NCI-H2196 treated with DMSO at 0.1 percent for 48 hours (cell line): ENCODE measurements at regions not wholly inside any gene's neighbourhood (a gene's known extent, or its start where the extent isn't known, plus 50 kb on each side); places are given as distances from the start of the nearest gene placed in this dataset.
A peak's percentile ranks its signal among the peaks of the same experiment; 100 is the strongest.
"Not testable (repeated sequence)": the region's sequence is repeated elsewhere in the genome, so short reads cannot be mapped to it uniquely, and the experiment has no call there.

Source experiments
- DNase-seq: peaks from one replicate; lab custom pipeline; 2025; ENCODE audit not compliant: unreplicated experiment; lab: John Stamatoyannopoulos, UW

DNA sequence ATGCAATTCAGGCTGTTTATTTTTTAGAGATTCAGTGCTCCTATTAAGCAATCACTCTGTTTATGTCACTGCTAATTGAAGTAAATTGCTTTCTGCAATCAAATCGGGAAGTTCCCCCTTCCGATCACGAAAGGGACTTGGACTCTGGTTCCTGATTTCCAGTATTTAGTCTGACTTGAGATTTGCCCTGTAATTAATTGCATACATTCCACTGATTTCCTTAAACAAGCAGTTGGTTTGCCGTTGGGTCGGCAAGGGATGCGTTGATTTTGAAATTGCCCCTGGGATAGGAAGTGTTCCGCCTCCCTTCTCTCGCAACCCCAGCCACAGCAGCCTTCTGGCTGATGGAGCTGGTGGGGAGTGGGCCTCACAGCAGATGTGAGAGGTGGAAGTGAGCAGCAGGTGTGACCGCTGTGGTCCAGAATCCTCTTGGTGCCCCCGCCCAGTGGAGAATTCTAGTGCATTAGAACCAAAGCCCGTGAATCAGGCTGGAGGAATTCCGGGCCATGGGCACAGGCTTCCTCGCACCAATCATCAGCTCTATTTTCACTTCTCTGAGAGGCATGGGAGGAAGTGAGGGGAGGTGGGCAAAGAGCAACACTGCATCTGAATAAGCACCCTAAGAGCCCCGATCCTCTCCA is 102.5 kb downstream of the SPRY4 start:
- no peak for DNase-seq

DNA sequence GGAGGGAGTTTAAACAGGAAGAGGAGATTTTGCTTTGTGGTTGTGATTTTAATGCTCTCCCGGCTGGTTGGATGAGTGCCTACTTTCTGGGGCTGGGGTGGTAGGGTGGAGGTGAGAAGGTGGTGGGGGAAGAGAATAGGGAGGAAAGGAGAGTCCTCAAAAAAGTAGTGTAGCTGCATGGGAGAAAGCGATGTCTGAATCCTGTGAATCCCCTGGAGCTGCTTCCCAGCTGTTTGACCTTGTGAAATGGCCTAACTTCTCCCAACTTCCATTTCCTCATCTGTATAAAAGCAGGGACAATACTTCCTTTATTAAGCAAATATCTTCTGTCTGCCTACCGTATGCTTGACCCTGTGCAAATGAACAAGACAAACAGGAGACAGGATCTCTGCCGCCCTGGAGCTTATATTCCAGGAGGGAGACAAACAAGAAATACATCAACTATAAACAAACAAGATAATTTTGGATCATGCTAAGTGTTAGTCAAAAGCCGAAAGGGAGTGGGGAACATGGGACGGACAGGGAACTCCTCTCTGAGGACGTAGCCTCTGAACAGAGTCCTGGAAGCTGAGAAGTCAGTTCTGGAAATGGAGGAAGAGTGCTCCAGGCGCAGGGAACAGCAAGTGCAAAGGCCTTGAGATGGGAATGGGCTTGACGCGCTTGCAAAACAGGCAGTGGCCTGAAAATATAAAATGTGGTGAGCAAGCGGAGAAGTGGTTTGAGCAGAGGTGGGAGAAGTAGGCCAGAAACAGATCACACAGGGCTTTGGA is 103.5 kb downstream of the SPRY4 start:
- DNase-seq = no peak

DNA sequence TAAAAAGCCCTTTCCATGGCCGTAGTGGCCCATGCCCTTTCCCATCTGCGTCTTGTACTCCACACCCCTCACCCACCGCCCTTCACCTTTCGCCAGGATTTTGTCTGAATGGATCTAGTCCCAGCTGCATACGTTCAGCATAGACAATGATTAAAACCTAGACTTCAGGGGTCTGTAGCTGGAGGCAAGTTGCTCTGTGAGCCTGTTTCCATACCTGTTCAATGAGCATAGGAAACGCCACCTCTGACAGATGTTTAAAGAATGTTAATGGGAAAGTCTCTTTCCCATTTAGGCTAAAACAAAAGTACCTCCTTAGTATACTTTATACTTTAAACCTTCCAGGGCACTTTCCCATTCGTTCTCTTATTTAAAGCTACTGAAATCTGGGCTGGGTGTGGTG is 105.7 kb downstream of the SPRY4 start:
- DNase-seq = no peak

DNA sequence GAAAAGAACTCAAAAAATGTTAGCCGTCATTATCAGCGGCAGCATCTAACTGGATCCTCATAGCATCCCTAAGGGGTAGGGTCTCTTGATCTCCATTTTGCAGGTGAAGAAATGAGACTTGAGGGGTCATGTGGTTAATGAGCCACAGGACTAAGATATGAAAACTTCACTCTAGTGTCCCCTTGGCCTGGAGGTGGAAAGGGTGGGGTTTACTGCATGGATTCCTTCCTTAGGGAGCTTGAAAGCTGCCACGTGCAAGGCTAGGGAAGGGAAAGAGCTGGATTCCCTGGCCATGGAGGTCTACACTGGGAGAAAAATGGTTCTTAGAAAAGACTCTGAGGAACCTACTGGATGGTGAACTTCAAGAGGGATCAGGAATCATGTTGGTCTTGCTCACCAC is 107.9 kb downstream of the SPRY4 start:
- no peak for DNase-seq

DNA sequence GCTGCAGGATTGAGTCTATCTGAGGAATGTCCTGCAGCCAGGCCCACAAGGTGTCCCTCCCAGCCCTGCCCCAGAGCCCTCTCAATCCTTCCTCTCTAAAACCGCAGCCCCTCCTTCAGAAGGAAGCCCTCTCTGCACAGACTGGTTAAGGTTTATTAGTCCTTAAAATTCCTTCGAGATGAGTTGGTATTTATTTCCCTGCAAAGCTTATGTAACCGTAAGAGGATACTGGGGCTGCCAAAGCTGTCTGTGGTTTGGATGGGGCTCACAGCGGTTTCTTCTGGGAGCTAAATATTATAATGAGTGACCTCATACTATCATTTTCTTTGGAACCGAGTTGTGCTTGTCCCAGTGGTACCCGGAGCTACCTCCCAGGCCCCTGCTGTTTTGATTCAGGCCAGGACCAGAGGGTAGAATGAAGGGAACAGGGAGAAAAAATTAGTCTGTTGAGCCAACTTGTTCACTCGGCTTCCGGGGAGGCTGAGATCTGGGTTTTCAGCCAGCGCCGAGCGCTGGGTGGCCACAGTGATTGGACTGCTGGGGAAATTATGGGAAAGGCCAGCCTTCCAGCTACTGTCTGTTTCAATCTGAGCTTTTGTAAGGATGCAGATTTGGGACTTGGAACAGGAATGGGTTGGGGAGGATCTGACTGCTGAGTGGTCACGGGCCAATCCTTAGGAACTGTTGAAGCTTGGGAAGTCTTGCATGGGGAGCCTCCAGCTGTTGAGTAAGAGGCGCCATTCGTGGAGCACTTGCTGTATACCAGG is 107.5 kb downstream of the NDFIP1 start:
- peak; percentile 37 for DNase-seq

DNA sequence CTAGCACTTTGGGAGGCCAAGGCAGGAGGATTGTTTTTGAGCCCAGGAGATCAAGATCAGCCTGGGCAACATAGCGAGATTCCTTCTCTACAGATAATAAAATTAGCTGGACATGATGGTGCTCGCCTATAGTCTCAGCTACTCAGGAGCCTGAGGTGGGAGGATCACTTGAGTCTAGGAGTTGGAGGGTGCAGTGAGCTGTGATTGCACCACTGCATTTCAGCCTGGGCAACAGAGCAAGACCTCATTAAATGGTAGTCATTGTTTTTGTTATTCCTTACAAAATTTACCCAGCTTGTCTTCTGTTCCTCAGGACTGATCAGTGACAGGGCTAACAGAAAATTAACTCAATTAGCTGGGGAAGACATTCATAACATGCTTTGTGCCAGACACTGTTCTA is 104.5 kb downstream of the NDFIP1 start:
- DNase-seq = no peak

DNA sequence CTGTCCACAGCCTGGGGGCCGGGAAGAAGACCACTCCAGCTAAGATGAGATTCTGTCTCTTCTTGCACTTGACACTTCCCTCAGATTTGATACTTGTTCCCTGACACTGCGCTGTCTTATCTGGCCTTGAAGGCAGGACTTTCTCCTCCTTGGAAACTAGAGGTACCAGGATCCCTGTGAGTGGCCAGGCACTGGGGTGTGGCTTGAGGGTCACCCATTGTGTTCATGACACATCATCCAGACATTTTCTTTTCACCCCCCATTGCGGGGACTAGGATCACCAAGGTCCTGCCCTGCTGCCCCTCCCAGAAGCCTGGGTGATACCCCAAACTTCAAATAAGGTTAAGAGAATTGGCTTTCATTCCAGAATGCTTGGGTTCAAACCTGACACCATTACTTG is 103.3 kb downstream of the NDFIP1 start:
- DNase-seq = no peak

DNA sequence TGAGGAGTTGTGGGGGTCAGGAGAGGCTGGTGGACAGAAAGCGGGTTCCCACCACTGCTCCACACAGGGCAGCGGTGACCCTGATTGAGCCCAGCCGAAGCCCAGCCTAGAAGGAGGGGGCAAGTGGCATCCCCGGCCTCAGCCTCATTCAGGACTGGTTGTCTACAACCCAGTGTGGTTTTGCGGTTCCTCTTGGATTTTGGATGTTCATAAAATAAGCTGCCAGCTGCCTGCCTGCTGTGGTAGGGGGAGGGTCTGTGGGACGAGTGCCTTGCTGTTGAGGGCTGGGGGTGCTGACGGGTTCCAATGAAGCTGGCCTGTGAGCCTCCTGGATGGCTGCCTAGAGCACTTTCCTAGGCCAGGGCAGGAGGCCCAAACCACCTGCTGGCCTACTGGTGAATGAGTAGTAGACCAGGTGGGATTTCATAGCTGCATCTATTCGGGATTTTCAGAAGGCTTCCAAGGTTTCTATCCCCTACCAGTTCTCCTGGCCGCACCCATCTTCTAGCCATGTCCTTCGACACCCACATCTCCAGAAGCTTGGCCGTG is 102.4 kb downstream of the NDFIP1 start:
- DNase-seq = no peak

DNA sequence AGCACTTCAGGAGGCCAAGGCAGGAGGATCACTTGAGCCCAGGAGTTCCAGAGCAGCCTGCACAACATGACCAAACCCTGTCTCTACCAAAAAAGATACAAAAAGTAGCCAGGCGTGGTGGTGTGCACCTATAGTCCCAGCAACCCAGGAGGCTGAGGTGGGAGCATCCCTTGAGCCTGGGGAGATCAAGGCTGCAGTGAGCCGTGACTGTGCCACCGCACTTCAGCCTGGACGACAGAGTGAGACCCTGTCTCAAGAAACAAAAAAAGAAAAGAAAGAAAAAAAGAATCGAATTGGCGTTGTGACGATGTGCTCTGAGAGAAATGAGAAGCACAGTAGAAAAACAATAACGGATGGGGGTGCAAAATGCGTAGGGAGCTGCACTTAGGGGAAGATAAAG is 101.4 kb downstream of the NDFIP1 start:
- DNase-seq = no peak

DNA sequence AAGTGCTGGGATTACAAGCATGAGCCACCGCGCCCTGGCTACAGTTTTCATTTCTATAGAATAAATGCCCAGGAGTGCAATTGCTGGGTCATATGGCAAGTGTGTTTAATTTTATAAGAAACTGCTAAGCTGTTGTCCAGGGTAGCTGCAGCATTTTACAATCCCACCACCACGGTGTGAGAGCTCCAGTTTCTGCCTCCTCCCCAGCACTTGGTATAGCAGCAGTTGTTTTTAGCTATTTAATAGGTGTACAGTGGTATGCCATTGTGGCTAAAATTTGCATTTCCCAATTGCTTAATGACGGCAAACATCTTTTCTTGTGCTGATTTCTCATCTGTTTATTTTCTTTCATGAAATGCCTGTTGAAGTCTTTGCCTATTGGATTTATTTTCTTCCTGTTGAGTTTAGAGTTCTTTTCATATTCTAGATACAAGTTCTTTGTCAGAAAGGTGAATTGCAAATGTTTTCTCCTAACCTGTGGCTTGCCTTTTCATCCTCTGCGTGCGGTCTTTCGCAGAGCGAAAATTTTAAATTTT is 100.3 kb downstream of the NDFIP1 start:
- DNase-seq = no peak

DNA sequence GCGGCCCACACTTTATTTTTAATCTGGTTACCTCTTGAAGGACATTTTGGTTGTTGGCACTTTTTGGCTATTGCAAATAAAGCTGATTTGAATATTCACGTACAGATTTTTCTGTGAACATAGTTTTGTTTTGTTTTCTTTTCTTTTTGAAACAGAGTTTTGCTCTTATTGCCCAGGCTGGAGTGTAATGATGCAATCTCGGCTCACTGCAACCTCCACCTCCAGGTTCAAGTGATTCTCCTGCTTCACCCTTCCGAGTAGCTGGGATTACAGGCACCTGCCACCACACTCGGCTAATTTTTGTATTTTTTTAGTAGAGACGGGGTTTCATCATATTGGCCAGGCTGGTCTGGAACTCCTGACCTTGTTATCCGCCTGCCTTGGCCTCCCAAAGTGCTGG is 99.7 kb downstream of the NDFIP1 start:
- DNase-seq = not testable (repeated sequence)

DNA sequence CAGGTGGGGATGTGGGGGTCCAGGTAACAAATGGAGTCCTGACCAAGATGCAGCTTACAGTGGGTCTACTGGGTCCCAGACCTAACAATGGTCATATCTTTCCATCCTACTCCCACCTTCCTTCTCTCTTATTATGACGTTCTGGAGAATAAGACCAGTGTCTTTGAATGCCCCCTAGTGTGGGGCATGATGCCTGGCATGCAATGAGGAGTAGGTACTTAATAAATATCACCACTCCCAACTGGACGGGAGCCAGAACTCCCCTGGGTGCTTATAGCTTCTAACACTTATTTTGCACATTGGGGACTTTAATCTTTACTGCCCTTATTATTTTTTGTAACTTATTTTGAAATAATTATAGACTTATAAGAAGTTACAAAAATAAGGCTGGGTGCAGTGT is 98.2 kb downstream of the NDFIP1 start:
- DNase-seq = no peak

DNA sequence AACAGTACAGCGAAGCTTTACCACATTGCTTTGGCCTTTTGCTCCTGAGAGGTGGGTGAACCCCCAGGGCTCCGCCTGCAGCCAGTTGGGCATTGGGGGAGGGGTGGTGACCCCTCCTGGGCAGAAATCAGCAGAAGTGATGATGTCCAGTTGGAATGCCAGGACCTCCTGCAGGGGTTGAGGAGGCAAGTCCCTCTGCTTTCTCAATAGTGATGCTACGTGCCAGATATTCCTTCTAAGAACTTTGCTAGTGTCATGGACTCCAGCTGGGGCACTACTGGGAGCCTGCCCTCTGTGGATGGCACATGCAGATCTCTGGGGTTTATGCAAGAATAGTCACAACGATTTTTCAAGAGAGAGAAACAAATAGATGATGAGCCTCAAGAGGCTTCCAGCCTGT is 95.6 kb downstream of the NDFIP1 start:
- no peak for DNase-seq
